HG02970 (cell line): ENCODE measurements at regions not wholly inside any gene's neighbourhood (a gene's known extent, or its start where the extent isn't known, plus 50 kb on each side); places are given as distances from the start of the nearest gene placed in this dataset.

Source experiments
- ATAC-seq: cut with Tn5 transposase; IDR thresholded peaks from one replicate; pipeline ENCODE4 v1.9.1; 2021; ENCODE audit warnings: mild to moderate bottlenecking, moderate library complexity, moderate number of reproducible peaks; ENCODE audit not compliant: unreplicated experiment, low FRiP score

DNA sequence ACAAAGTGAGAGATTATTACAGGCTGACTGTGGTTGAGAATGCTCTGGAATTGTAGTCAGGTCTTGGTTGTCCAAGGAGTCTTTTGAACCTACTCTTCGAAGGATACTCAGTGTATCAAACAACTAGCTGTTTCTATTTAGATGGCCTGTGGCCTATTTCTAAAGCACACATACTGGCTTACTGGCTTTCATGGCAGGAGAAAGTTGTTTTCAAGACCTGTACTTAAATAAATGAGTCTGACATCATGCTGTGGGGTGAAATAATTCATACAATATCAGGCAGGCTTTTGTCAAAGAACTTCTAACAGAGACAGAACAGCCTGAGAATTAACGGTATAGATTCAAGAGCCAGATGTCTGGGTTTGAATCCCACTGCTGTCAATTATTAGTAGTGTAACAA lies 316.7 kb upstream of the SEMA6D start:
- ATAC-seq, result no peak

GRCh38 chr15:47401427-47401826 lies 315.9 kb upstream of the SEMA6D start:
- no peak for ATAC-seq

DNA sequence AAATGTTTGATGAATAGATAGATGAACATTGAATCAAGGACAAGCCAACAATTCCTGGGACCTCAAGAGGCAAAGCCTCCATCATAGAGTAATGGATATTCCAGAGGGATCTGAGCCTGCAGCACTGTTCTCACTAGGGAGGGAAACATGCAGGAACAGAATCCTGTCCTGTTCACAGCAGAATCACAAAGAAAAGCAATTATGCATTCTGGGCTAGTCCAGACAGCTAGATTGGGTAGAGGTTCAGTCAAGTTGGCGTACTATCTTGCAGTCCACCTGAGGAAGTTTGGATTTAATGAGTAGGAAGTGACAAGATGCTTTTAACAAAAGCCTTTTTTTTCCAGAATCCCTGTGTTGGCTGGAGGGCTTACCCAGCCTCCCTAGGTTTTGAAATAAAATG lies 314.5 kb upstream of the SEMA6D start:
- ATAC-seq, result no peak

- ATAC-seq, result no peak
These were observed 312.4 kb upstream of the SEMA6D start for GRCh38 chr15:47404877-47405276.

DNA sequence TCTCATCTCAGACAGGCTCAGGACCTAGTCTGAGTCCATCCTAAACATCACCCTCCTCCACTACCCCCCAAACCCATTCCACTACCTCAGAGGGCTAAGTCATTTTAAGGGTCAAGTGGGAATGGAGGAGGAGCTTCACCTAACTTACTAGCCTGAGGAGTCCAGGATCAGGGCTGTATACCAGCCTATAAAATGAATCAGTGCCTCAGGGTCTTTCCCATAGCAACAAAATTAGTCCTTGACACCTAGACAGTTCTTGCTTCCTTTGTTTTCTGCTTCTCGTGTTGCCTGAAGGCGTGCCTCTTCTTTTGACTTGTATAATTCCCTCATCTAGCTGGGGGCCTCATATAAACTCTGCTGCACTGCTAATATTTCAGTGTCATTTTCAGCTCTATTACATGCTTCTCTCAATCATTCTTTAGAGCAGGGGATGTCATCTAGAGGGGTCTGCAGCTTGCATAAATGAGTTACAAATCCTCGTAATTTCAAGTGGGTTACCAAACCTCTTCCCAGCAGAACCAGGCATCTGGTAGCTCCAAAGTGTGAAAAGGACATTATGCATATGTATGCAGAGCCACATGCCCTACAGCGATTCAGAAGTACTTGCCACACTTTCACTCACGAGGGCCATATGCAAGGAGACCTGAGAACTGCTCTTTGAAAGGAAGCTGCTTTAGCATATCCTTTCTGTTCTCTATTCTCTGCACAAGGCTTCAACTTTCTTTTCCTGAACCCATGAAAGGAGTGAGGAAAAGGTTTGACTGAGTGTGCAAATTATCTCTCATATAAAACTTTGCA lies 311.7 kb upstream of the SEMA6D start:
- no peak for ATAC-seq

DNA sequence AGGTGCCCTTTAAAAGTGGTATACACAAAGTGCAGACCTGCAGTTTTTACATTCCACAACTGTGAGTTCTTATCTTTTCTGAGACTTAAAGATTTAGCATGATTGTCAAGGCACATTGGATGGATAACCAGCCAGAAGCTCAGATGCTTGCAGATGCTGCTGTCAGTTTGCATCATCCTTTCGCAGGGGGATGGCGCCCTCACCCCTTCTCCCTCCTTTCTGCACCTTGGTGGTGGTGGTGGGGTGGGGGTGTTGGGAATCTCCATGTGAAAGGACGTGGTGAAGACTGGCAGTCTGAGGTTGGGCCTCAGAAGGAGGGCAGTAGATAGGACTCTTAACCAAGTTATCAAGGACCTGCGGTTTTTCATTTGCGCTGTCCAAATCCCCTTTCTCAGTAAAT lies 309.6 kb upstream of the SEMA6D start:
- ATAC-seq, result no peak

DNA sequence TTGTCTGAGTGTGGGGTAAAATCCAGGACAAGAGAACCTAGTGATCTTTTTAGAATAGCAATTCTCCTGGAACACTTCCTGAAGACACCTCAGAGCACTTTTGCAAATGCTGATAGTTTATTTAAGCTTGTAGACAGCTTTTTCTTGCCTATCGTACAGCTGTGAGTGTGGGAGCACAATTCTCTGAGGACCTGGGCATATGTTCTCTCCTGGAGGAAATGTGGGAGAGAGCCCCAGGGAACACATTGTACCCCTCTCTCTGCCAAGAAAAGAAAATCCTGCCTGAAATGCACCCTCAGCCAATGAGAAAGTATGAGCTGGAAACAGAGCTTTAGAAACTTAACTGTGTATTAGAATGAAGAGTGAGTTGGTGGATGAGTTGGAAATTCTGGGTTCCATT lies 308.3 kb upstream of the SEMA6D start:
- no peak for ATAC-seq

DNA sequence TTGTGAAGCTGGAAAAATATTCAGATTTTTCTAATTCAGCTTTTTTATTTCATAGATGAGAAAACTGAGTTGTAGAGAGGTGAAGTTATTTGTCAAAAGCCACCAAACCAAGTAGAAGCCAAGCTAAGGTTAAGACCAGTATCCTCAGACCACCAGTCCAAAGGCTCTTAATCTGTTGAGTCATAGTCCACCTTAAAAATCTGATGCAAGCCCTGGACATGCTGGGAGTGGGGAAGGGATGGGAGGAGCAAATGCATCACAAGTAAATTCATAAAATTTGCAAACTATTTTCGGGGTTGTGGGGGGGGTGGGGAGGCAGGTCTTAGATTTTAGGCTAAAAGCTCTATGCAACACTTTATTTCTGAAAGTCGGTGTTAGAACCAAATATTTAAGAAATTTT lies 307.7 kb upstream of the SEMA6D start:
- no peak for ATAC-seq

DNA sequence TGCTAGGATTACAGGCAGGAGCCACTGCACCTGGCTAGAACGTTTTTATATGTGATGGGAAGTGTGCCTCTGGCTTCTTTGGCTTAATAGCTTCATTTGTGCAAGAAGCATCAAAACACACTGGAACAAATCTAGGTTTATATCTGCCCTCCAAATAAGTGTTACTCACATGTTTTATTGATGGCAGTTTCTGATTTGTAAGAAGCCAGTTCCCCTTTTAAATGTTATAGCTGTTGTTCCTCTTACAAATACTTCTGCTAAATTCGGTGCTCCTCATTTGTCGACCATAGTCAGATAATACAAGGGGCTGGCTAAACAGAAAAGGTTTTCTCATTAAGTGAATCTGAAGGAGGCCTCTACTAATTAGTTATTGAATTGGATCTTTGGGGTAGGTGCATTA lies 307.1 kb upstream of the SEMA6D start:
- no peak for ATAC-seq

DNA sequence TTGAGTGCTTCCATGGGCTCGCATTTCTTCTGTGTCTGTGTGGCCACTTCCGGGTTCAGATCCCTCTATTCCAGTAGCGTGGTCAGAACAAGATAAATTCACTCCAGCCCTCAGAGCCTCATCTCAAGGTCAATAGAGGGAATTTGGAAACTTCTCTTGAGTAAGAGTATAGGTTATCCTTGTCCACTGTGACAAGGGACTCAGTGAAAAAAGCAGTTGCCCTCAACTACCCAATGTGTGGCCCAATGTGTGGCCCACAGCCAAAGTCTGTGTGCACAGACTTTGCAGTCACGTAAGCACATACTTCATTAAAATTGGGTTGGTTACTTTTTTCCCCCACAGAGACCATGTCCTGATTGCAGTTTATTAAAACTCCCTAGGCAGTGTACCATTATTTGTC lies 305.6 kb upstream of the SEMA6D start:
- ATAC-seq, result no peak

GRCh38 chr15:47412136-47412535 lies 305.2 kb upstream of the SEMA6D start:
- no peak for ATAC-seq

- no peak for ATAC-seq
These were observed 304.5 kb upstream of the SEMA6D start for GRCh38 chr15:47412802-47413201.

DNA sequence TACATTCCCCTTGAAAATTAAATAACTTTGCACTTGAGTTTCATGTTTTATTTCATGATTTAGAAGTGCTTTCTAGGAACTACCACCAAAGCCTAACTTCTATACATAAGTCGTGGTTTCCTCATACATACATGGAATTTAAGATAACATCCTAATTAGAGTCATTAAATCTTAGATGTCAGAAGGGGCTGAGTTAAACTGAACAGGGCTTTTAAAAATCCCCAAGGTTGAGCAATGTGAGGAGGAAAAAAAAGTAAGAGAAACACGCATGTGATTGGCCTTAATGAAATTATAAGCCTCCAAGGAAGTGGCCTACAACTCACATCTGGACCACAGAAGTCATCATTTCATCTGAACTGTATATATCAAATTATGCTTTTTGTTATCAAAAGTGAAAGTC lies 303.1 kb upstream of the SEMA6D start:
- ATAC-seq, result no peak

DNA sequence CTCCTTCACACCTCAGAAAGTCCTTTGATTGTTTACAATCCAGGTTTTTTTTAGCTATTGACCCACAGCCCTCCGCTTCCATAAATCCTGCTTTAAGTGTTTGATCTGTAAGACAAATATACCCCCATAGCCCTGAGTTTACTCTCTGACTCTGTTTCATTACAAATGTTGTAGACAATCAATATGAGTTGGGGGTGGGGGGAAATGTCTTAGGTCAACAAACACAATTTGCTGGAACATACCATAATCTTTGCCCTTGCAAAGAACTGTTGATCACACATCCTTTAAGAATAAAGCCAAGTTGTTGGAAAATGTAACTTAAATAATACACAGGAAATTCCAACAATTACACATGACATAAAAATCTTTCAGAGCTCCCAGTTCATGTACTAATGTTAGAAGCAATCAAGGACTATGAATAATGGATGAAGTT lies 301.8 kb upstream of the SEMA6D start:
- ATAC-seq, result no peak

- ATAC-seq, result no peak
These were observed 294.2 kb upstream of the SEMA6D start for GRCh38 chr15:47422881-47423665.

DNA sequence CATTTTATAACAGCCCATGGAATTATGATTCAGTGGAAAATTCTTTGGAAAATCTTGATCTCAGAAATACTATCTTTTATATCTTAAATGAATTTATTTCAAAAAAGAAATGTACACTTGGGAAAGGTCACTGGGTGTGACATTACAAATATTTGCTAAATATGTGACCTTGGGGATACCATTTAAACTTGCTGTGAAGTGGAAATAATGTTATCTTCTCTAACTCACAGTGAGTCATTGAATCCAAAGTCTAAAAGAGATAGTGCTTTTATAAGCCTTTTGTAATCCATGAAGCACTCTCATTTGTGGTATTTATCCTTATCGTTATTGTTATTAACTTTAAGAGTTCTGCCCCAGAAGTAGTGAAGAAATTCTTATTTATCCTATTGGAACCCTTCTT lies 289.8 kb upstream of the SEMA6D start:
- no peak for ATAC-seq

DNA sequence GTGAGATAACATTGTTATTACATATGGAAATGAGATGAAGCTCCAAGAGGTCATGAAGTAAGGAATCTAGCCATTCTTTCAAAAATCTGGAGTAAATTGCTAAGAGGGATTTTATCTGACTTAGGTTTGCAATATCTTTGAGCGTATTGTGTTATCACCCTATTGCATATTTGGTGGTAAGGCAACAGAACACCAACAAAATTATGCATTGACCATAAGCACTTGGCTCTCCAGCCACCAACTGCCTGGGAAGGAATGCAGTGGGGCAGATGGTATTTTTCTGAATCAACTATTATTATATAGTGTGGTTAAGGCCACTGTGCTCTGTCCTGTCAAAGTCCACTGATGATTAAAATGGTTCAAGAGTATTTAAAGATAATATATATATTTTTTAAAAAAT lies 287.9 kb upstream of the SEMA6D start:
- ATAC-seq, result no peak

GRCh38 chr15:47431501-47431900 lies 285.8 kb upstream of the SEMA6D start:
- no peak for ATAC-seq

DNA sequence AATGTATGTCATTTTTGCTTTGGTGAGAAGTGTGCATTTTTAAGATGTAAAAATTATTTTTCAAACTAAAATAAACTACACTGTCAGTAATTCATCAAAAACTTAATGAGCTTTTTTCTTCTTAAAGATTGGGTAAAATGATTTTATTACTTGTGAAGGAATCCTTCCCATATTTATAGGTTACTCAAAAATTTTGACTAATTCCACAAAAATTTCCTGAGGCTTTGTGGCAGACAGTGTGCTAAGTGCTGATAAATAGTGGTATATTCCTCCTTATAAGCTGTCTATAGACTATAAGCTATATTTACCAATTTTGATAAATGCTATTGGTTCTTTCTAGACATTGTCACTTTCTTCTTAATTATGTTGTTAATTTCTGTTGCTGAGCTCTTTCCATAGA lies 284.5 kb upstream of the SEMA6D start:
- ATAC-seq, result no peak

- ATAC-seq, result no peak
These were observed 282.7 kb upstream of the SEMA6D start for GRCh38 chr15:47434596-47434995.

GRCh38 chr15:47437491-47437890 lies 279.8 kb upstream of the SEMA6D start:
- ATAC-seq, result no peak
